Kidney (tissue), 13 donors: ENCODE measurements at regions not wholly inside any gene's neighbourhood (a gene's known extent, or its start where the extent isn't known, plus 50 kb on each side); places are given as distances from the start of the nearest gene placed in this dataset.

Experiments
- DNase-seq, 5 donors: peaks; one replicate each; pipeline ENCODE4 v3.0.0-alpha.2; 2013 to 2020
- FAIRE-seq: peaks from 2 replicates; lab custom pipeline; 2012; peaks lifted over from hg19 to GRCh38; lab: Jason Lieb, UNC
- H3K27ac ChIP-seq, 2 donors: one replicate each; pipeline ENCODE4 v1.7.0; 2013; ENCODE audit warnings: low read depth in 2 of 2, low read length in 2 of 2, inconsistent platforms in 1 of 2
- H3K27me3 ChIP-seq: one replicate; pipeline ENCODE4 v1.7.1; 2013; ENCODE audit warnings: low read length, inconsistent platforms; ENCODE audit not compliant: control insufficient read depth, insufficient read depth
- H3K36me3 ChIP-seq, 3 donors: one replicate each; pipeline versions ENCODE4 v1.7.0 to v1.7.1; 2013; ENCODE audit warnings: low read length in 3 of 3, control low read depth in 1 of 3, inconsistent platforms in 1 of 3; ENCODE audit not compliant: insufficient read depth in 3 of 3, control insufficient read depth in 2 of 3
- H3K4me1 ChIP-seq, 3 donors: one replicate each; pipeline versions ENCODE4 v1.7.0 to v1.7.1; 2013; ENCODE audit warnings: low read length in 3 of 3, inconsistent platforms in 1 of 3, low read depth in 1 of 3; ENCODE audit not compliant: control insufficient read depth in 2 of 3, insufficient read depth in 2 of 3
- H3K4me3 ChIP-seq, 3 donors: one replicate each; pipeline versions ENCODE4 v1.7.0 to v1.8.1; 2013; ENCODE audit warnings: low read length in 3 of 3, control low read depth in 1 of 3, inconsistent platforms in 1 of 3
- H3K9ac ChIP-seq, 3 donors: one replicate each; pipeline versions ENCODE4 v1.7.0 to v1.7.1; 2013; ENCODE audit warnings: low read length in 3 of 3, control low read depth in 1 of 3, inconsistent platforms in 1 of 3
- H3K9me3 ChIP-seq, 3 donors: one replicate each; pipeline versions ENCODE4 v1.7.0 to v1.7.1; 2013; ENCODE audit warnings: low read length in 3 of 3, control low read depth in 1 of 3, inconsistent platforms in 1 of 3; ENCODE audit not compliant: control insufficient read depth in 2 of 3, insufficient read depth in 1 of 3
- CTCF ChIP-seq: IDR thresholded peaks from 3 replicates; pipeline ENCODE4 v1.5.1; 2012; ENCODE audit warnings: mild to moderate bottlenecking, moderate library complexity, borderline replicate concordance; ENCODE audit not compliant: insufficient read depth; ENCODE audit errors: extremely low read depth
- intact Hi-C: fragments of 100-400 bp; cut with DNase I; formaldehyde crosslinking; loops from one replicate; pipeline ENCODE4 v1.11.1; 2022
- donor health status: control.
- donor health status: control.
- donor health status: control.
- donor health status: control.
- donor health status: control.
- donor health status: DM: yes; HTN: yes; CAD: no.
- donor health status: Normal renal cell carcinoma (clear cell type).

GRCh38 chr2:64930258-64930671, 58.9 kb upstream of the SLC1A4 start:
- H3K27ac ChIP-seq, result no peak overlapping the region
- TF ChIP-seq CTCF, result no peak
- no peak overlapping the region for H3K9ac ChIP-seq
- no peak for DNase-seq
- no peaks in the 10 kb centered on the region for H3K36me3 ChIP-seq
- no peaks in the 10 kb centered on the region for H3K27me3 ChIP-seq
- intact Hi-C loops, result no loop called here
- H3K4me1 ChIP-seq, result no peaks in the 10 kb centered on the region
- H3K9me3 ChIP-seq, result no peaks in the 10 kb centered on the region
- FAIRE-seq, result no peak
- no peak overlapping the region for H3K4me3 ChIP-seq

- H3K4me1 ChIP-seq, result no peaks in the 10 kb centered on the region
- no peak overlapping the region for H3K4me3 ChIP-seq
- no peak for DNase-seq
These were observed 57.7 kb upstream of the SLC1A4 start for GRCh38 chr2:64931246-64932115.

GRCh38 chr2:64932116-64932370, 57.2 kb upstream of the SLC1A4 start:
- Histone ChIP-seq H3K9ac (no peak overlapping the region), H3K27me3 (no peaks in the 10 kb centered on the region), H3K4me3 (no peak overlapping the region), H3K4me1 (no peaks in the 10 kb centered on the region), H3K9me3 (no peaks in the 10 kb centered on the region), H3K36me3 (no peaks in the 10 kb centered on the region), H3K27ac (no peak overlapping the region)
- intact Hi-C loops, result no loop called here
- TF ChIP-seq CTCF, result no peak
- DNase-seq (no peak), FAIRE-seq (no peak)

More at GRCh38 chr2:64931246-64932115, 57.7 kb upstream of the SLC1A4 start:
- no peaks in the 10 kb centered on the region for H3K27me3 ChIP-seq
- no peak overlapping the region for H3K9ac ChIP-seq
- FAIRE-seq, result no peak
- TF ChIP-seq CTCF, result no peak
- no peaks in the 10 kb centered on the region for H3K9me3 ChIP-seq
- intact Hi-C loops, result no loop called here
- no peaks in the 10 kb centered on the region for H3K36me3 ChIP-seq
- no peak overlapping the region for H3K27ac ChIP-seq
